GM20000 (cell line): ENCODE measurements at regions not wholly inside any gene's neighbourhood (a gene's known extent, or its start where the extent isn't known, plus 50 kb on each side); places are given as distances from the start of the nearest gene placed in this dataset.

Source experiments
- DNase-seq: peaks from one replicate; pipeline ENCODE4 v3.0.0; 2012; ENCODE audit warnings: low spot score
- TF ChIP-seq, protein P1 (sequence below): IDR thresholded peaks from 2 replicates; pipeline ENCODE4 v1.5.1; 2012; ENCODE audit warnings: mild to moderate bottlenecking, control low read depth; ENCODE audit errors: extremely low read depth, missing control alignments

DNA sequence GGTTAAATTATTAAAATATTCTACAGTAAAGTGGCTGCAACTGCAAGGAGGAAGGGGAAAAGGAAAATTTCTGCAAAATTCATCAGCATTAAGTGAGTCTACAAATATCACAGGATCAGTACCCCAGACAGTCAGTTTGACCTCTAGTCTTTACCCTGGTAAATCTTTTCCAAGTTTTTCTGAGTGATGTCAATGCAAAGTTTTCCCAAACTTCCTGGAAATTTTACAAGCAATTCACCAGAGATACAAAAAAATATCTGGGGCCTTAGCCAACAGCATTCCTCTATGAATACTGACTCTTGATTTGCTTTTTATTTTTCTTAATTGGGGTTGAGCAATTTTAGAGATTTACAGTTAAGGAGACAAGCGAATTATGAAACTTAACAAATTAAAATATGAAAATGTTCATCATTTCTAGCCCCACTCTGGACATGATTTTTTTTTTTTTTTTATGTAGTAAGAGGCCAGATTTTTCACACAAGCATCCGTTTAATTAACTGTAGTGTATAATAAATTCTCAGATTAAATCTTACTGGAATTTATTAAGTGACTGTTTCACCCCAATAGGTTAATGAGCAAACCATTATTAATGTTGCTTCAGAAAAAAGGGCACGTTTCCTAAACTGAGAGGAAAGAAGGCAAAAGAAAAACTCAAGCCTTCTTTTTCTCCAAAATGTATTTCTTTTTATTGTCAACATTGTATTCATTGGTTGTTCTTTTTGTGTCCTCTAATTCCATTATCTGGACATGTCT lies 539.5 kb upstream of the FZD8 start:
- TF ChIP-seq, protein P1, sequence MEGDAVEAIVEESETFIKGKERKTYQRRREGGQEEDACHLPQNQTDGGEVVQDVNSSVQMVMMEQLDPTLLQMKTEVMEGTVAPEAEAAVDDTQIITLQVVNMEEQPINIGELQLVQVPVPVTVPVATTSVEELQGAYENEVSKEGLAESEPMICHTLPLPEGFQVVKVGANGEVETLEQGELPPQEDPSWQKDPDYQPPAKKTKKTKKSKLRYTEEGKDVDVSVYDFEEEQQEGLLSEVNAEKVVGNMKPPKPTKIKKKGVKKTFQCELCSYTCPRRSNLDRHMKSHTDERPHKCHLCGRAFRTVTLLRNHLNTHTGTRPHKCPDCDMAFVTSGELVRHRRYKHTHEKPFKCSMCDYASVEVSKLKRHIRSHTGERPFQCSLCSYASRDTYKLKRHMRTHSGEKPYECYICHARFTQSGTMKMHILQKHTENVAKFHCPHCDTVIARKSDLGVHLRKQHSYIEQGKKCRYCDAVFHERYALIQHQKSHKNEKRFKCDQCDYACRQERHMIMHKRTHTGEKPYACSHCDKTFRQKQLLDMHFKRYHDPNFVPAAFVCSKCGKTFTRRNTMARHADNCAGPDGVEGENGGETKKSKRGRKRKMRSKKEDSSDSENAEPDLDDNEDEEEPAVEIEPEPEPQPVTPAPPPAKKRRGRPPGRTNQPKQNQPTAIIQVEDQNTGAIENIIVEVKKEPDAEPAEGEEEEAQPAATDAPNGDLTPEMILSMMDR = no peak
- DNase-seq = no peak

DNA sequence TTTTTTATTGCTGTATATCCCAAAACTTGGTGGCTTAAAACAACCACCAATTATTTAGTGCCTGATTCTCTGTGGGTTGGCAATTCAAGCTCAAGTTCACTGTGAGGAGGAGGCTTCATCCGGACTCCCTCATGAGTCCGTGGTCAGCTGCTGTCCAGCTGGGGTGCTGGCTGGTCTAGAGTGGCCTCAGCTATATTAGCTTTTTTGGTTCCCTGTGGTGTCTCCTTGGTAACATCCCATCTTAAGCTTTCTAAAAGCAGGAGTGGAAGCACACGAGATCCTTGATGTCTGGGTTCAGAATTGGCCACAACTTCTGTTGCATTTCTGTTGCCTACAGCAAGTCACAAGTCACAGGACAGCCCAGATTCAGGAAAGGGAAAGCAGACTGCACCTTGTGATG lies 536.5 kb upstream of the FZD8 start:
- no peak for DNase-seq
- TF ChIP-seq, protein P1 = no peak

DNA sequence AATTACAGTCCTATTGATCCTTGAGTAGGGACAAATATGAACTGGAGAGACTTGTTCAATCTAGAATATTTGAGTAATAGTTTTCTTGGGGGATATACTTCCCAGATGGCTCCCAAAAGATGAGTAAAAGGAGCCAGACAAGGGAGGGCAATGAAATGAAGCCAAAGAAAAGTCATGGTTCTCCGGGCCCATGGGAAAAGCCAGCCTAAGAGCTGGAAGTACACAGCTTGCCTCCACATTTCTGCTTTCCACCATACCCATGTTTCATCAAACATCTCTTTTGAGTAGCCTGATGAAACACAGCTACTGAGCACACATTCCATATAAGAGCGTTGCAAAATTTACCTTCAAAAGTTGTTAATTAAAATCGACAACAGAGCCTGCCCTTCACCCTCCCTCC lies 535.0 kb upstream of the FZD8 start:
- TF ChIP-seq, protein P1 = no peak
- DNase-seq = no peak

DNA sequence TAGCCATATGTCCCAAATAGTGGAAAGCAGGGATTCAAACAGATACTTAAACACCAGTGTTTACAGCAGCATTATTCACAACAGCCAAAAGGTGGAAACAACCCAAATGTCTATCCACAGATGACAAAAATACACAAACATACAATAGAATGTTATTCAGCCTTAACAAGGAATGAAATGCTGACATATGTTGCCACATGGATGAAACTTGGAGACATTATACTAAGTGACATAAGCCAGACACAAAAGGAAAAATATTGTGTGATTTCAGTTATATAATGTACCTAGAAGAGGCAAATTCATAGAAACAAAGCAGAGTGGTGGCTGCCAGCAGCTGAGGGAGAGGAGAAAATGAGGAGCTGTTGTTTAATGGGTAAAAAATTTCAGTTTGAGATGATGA lies 533.9 kb upstream of the FZD8 start:
- no peak for DNase-seq
- TF ChIP-seq, protein P1 = no peak

DNA sequence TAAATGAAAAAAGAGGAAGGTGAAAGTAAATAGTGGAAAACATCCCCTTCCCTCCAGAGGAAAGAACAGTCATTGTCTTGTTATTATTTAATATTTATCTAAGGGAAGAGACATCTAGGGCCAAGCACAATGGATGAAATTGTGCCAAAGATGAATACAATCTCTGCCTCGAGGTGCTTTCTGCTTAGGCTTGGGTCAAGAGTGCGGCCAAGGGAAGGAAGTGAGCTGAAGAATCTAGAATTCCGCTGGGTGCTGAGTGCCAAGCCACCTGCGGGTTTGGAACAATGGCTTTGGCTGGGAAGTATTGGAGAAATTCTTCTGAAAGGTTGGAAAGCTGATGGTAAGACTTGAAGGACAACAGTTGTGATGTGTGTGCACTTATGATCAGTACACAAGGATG lies 531.3 kb upstream of the FZD8 start:
- TF ChIP-seq, protein P1 = no peak
- DNase-seq = no peak

DNA sequence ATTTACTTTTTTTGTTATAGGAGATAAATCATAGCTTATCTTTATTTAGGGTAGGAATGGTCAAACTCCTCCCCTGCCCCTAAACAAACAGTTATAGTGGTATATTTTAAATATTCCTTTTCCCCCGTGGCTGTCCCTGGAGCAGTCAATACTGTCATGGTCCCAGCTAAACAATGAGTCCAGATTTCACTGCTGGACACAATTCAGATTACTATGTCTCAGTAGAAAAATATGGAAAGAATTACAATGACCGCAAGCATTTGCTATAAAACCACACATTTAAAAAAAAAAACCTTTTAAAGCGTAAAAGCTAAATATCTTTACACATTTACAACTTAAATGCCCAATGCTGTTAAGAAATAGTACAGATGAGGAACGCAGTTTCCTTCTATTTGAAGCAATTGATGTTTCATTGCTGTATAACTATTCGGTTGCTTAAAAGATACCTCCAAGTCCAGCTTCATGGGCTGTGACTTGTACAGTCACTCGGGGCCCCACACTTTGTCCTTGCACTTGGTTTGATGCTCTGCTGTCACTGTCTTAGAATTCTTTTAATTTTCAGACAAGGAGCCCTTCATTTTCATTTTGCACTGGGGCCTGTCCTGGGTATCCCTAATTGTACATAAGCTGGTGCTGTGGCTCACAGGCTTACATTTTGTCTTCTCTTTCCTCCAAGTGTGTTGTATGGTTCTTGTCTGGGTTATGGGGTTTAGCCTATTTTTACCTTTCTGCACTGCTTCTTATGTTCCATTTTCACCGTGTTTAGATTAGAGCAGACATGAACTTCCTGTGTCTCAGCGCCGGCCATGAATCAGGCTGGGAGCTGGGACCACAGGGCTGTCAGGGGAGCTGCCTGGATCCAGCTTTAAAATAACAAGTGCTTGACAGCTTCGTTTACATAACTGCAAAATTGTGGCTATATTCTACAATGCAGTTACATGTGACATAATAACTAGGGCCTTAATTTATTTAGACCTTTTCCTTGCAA lies 530.2 kb upstream of the FZD8 start:
- TF ChIP-seq, protein P1 = no peak
- DNase-seq = no peak

DNA sequence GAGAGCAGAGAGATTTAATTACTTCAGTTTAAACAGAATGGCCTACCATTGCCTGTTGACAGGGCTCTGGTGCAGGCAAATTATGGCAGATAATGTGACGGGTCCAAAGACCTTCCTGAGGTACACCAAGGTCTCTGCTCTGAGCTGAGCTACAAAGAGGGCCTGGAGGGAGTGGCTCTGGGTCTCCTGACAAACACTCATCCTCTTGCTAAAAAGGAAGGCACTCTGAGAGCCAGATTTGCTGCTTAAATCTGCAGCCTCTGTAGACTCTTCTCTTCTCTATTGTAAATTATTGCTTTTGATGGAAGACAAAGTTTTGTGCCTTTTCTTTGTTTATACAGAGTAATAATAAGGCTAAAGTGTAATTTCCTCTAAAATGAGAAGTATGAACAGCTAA lies 529.5 kb upstream of the FZD8 start:
- DNase-seq = no peak
- TF ChIP-seq, protein P1 = no peak
